Epidermal melanocyte (primary cell): ENCODE measurements at regions not wholly inside any gene's neighbourhood (a gene's known extent, or its start where the extent isn't known, plus 50 kb on each side); places are given as distances from the start of the nearest gene placed in this dataset.

Experiments used
- DNase-seq: peaks from one replicate; pipeline ENCODE4 v3.0.0; 2011; ENCODE audit warnings: low spot score; ENCODE audit not compliant: insufficient read length

DNA sequence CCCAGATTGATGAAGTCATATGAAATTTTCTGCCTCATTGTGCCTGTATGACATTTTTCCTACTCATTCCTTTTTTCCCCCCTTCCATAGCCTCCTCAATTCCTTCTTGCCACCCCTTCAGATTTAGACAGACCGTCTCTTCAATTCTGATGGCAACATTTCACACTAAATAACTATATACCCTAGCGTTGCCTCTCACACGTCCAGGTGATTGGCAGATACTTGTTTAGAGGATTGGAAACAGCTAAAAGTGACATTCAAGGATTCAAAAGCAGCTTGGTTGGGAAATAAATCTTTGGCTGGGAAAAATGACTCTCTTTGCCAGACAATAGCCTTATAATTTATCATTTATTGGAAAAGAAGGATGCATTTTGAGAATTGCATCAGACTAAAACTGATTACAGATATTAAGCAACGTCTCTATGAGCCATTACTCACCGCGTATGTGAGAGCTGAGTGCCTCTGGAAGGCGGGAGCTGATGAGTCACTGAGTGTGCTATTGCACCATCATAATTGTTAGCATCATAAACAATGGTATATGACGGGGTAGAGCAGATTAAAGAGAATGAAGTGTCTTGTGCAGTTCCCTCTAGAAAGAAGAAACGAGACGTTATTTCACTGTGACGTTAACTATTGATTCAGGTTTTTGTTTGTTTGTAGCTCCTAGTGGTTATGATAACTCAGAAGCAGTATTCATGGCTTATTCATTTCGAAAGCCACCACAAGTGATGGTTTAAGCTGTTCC is 61.1 kb upstream of the FAM216B start:
- DNase-seq, result peak; percentile 48

DNA sequence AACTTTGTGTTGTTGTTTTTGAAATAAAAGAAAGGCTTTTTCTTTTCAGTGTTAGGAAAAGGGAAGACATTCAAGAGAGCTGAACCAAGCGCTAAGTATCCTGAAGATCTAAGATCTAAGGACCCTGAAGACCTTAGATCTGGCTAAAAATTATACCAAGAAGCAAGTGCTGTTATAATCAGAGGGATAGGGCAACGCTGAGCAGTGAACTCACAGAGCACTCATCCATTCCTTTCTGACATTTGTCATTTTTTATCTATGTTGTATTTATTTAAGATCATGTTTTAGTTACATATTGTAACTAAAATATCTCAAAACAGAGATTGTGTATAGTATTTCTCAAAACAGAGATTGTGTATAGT is 60.5 kb upstream of the FAM216B start:
- no peak for DNase-seq

DNA sequence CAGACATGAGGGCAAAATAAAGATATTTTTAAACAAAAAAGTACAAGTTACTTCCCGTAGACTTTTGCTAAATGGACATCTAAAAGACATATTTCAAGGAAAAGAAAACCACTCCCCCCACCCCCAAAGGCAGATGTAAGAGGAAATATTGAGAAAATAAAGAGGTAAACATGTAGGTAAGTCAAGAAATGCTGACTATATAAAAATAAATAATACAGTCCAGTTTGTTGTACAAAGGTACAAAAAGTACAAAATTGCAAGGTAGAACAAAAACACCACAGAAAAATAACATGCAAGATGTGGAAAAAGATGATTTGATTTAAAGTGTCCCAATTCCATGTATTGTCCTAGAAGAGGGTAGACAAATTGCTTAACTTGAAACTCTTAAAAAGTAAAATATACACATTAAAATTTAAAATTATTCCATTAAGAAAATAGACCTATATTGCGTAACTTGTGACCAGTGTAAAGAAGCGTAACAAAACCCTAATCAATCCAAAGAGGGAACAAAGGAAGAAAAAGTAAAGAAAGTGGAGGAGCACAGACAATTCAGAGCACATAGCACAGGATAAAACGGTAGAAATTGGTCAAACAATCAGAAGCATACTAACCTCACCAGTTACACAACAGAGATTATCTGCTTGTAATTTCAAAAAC is 58.4 kb upstream of the FAM216B start:
- DNase-seq, result no peak

DNA sequence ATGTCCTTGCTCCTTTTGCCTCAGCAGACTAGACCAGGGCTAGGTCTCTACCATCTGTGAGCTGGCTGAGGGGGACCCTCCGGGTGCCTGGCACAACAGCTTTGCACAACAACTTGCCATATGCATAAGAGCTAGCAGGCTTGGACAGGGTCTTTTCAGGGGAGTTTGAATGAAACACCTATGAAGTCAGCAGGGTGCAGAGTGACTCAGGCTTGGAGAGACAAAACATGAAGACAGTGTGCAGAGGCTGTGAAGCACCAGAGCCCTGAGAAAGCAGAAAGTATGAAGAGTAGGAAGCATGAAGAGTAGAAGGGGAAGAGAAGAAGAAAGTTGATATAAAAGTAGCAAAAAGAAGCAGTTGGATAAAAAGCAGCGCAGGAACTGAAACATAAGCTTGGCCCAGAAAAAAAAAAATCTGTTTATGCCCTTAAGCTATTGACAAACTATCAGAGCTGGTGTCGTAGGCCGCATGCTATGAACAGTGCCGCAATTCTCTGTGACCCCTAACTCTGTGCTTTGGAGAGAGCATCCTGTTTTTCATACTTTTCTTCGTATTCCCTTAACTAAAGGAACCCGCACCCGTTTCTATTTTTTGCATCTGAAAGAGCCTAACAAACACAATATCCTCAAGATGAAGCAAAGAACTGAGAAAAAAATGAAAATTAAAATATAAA is 52.7 kb upstream of the FAM216B start:
- DNase-seq, result no peak

DNA sequence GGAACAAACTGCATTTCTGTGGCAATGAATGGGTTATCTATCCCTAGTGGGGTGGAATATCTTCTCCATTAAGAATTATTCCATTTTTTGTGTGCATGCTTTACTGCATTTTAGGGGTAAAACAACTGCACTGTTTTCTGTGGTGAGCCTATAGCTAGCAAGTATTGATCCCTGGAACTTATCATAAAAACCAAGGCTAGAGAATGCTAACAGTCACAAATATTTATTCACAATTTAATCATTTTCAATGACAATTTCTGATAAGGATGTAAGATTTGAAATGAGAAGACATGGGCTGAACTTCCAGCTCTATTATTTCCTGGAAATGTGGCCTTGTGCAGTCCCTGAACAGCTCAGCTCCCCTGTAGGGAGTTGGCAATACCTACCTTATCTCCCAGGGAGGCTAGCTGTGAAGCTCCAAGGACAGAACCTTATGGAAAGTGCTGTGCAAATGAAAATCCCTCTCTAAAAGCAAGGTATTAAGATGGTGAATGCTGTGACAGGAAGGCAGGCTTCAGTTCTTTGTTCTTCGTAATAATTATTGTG is 51.5 kb upstream of the FAM216B start:
- DNase-seq, result no peak
